ENCODE measurements at regions not wholly inside any gene's neighbourhood (a gene's known extent, or its start where the extent isn't known, plus 50 kb on each side); places are given as distances from the start of the nearest gene placed in this dataset.

DNA sequence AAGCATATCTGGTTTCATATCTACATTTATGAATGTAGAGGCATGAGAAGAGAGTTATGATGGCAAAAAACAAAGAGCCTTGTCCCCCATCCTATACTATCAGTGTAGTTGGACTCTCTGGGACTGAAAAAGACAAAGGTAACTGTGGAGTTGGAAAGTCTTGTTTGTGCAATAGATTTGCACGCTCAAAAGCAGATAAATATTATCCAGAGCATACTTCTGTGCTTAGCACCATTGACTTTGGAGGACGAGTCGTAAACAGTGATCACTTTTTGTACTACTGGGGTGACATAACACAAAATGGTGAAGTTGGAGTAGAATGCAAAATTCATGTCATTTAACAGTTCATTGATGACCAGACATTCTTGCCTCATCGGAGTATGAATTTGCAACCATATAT lies 85.2 kb upstream of the EGFR start:
- ATAC-seq = no peak
- in situ Hi-C loops (cut with MboI; ENCODE audit: low sequenced_read_pairs in 4 of 4) (no loop called here), intact Hi-C loops (cut with DNase I; ENCODE audit: low total_unique reads) (no loop called here)
- H3K27me3 ChIP-seq = peaks cover 0 to 4% (median 0%) of the 10 kb centered on the region in 3 donors
- no peaks in the 10 kb centered on the region for H3K36me3 ChIP-seq
- H3K9me3 ChIP-seq = peaks cover 0 to 10% (median 0%) of the 10 kb centered on the region in 3 donors
- TF ChIP-seq POLR2A (IDR thresholded peaks at IDR 0.05) = no peak
- TF ChIP-seq, protein P1, sequence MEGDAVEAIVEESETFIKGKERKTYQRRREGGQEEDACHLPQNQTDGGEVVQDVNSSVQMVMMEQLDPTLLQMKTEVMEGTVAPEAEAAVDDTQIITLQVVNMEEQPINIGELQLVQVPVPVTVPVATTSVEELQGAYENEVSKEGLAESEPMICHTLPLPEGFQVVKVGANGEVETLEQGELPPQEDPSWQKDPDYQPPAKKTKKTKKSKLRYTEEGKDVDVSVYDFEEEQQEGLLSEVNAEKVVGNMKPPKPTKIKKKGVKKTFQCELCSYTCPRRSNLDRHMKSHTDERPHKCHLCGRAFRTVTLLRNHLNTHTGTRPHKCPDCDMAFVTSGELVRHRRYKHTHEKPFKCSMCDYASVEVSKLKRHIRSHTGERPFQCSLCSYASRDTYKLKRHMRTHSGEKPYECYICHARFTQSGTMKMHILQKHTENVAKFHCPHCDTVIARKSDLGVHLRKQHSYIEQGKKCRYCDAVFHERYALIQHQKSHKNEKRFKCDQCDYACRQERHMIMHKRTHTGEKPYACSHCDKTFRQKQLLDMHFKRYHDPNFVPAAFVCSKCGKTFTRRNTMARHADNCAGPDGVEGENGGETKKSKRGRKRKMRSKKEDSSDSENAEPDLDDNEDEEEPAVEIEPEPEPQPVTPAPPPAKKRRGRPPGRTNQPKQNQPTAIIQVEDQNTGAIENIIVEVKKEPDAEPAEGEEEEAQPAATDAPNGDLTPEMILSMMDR (IDR thresholded peaks at IDR 0.05 in 4 of 5, conservative IDR thresholded peaks at IDR 0.05 in 1 of 5) = no peak
- peak overlapping the region; percentile 44 to 61 (median 58) for H3K4me3 ChIP-seq
- peaks cover 5 to 7% of the 10 kb centered on the region in 2 donors for H3K4me1 ChIP-seq
- DNase-seq = no peak
- peak overlapping the region in 1 of 4 donors; percentile 24 for H3K27ac ChIP-seq

DNA sequence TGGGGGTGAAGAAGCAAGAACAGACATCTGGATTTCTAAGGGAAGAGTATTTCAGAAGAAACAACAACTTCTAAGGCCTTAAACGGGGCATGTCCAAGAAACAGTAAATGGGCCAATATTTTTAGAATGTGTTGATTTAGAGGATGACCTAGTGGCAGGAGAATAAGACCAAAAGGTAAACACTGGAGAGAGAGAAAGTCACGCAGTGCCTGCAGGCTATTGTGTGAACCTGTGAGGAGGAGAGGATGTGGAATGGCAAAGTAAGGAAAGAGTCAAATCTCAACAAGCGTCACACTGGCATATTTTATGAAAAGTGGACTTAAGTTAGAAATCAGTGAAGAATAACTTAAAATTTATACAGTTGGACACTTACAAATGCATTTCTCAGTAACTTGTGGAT lies 78.1 kb upstream of the EGFR start:
- no peaks in the 10 kb centered on the region for H3K4me1 ChIP-seq
- H3K4me3 ChIP-seq = no peak overlapping the region
- H3K36me3 ChIP-seq = no peaks in the 10 kb centered on the region
- no peaks in the 10 kb centered on the region for H3K9me3 ChIP-seq
- no peak for DNase-seq
- H3K27ac ChIP-seq = no peak overlapping the region
- in situ Hi-C loops (cut with MboI; ENCODE audit: low sequenced_read_pairs in 4 of 4) (no loop called here), intact Hi-C loops (cut with DNase I; ENCODE audit: low total_unique reads) (no loop called here)
- TF ChIP-seq, protein P1 (IDR thresholded peaks at IDR 0.05 in 4 of 5, conservative IDR thresholded peaks at IDR 0.05 in 1 of 5) = no peak
- no peak for TF ChIP-seq POLR2A (IDR thresholded peaks at IDR 0.05)
- H3K27me3 ChIP-seq = peaks cover 0 to 4% (median 0%) of the 10 kb centered on the region in 3 donors
- no peak for ATAC-seq

DNA sequence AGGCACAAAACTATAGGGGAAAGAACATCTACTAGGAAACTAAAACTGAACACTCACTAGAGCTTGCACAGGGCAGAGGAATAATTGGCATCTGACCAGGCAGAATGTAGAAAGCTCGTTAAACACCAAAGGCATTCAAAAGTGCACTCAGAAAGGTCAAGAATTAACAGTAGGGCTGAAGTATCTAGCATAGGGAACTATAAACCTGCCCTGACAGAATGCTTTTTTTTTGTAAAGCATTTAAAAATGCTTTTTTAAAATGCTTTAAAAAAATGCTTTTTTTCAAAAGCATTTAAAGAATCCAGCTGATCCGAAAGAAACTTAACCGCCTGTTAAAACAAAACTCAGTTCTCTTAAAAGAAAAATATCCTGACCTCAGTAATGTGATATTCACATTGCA lies 74.6 kb upstream of the EGFR start:
- Histone ChIP-seq H3K27ac (no peak overlapping the region), H3K4me1 (no peaks in the 10 kb centered on the region), H3K27me3 (no peaks in the 10 kb centered on the region), H3K36me3 (no peaks in the 10 kb centered on the region), H3K9me3 (no peaks in the 10 kb centered on the region), H3K4me3 (no peak overlapping the region)
- ATAC-seq = no peak
- DNase-seq = no peak
- no peak for TF ChIP-seq POLR2A (IDR thresholded peaks at IDR 0.05)
- TF ChIP-seq, protein P1 (IDR thresholded peaks at IDR 0.05 in 4 of 5, conservative IDR thresholded peaks at IDR 0.05 in 1 of 5) = no peak
- in situ Hi-C loops (cut with MboI; ENCODE audit: low sequenced_read_pairs in 4 of 4) (no loop called here), intact Hi-C loops (cut with DNase I; ENCODE audit: low total_unique reads) (no loop called here)

DNA sequence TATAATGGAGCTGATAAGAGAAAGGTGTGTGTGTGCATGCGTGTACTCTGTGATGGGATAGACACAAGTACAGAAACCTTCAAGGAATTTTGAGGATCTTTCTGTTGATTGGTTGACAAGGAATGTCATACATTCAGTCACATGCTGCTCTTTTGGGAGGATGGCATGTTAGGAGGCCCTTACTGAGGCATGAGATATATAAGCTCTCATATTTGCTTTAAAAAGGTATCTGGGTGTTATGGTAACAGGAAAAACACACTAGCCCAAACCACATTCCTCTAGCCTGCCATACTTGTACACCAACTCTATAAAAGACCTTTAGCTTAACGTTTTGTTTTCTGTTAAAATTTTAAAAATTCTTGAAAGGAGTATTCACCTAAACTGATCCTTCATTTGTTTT lies 72.5 kb upstream of the EGFR start:
- DNase-seq (no peak), ATAC-seq (no peak)
- H3K36me3 ChIP-seq = no peaks in the 10 kb centered on the region
- no peak overlapping the region for H3K27ac ChIP-seq
- no peak for TF ChIP-seq POLR2A (IDR thresholded peaks at IDR 0.05)
- TF ChIP-seq, protein P1 (IDR thresholded peaks at IDR 0.05 in 4 of 5, conservative IDR thresholded peaks at IDR 0.05 in 1 of 5) = no peak
- in situ Hi-C loops (cut with MboI; ENCODE audit: low sequenced_read_pairs in 4 of 4) (no loop called here), intact Hi-C loops (cut with DNase I; ENCODE audit: low total_unique reads) (no loop called here)
- H3K4me1 ChIP-seq = no peaks in the 10 kb centered on the region
- H3K27me3 ChIP-seq = no peaks in the 10 kb centered on the region
- H3K9me3 ChIP-seq = no peaks in the 10 kb centered on the region
- no peak overlapping the region for H3K4me3 ChIP-seq

DNA sequence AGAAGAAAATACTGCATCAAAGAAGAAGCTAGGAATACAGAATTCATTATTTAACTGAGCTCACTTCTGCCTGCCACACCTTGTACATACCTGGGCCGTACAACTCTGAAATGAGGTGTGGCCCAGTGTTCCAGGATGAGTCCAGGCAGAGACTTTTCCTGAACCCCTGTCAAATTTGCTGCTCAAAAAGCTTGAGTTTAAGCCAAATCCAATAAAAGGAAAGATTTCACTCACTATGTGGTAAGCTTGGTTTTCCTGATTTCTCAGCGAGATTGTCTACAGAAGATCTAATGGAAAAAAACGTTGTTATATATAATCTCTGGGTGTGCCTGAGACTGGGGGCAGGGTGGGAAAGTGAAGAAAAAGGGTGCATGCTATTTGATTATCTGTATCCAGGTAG lies 72.1 kb upstream of the EGFR start:
- H3K36me3 ChIP-seq = no peaks in the 10 kb centered on the region
- no peaks in the 10 kb centered on the region for H3K9me3 ChIP-seq

More for the DNA sequence above, 72.1 kb upstream of the EGFR start:
- no peak for TF ChIP-seq POLR2A (IDR thresholded peaks at IDR 0.05)
- TF ChIP-seq, protein P1 (IDR thresholded peaks at IDR 0.05 in 4 of 5, conservative IDR thresholded peaks at IDR 0.05 in 1 of 5) = no peak
- H3K4me1 ChIP-seq = no peaks in the 10 kb centered on the region
- DNase-seq (no peak), ATAC-seq (no peak)
- intact Hi-C loops (cut with DNase I; ENCODE audit: low total_unique reads) (no loop called here), in situ Hi-C loops (cut with MboI; ENCODE audit: low sequenced_read_pairs in 4 of 4) (no loop called here)
- H3K27me3 ChIP-seq = no peaks in the 10 kb centered on the region
- H3K4me3 ChIP-seq = no peak overlapping the region
- no peak overlapping the region for H3K27ac ChIP-seq

Data from gastrocnemius medialis (tissue), 4 donors.